ENCODE measurements at regions not wholly inside any gene's neighbourhood (a gene's known extent, or its start where the extent isn't known, plus 50 kb on each side); places are given as distances from the start of the nearest gene placed in this dataset.

GRCh38 chr21:14718951-14719350, 172.8 kb upstream of the SAMSN1 start:
- DNase-seq, result no peak

- no peak for DNase-seq
Measured at GRCh38 chr21:14716761-14717396, 170.8 kb upstream of the SAMSN1 start.

DNA sequence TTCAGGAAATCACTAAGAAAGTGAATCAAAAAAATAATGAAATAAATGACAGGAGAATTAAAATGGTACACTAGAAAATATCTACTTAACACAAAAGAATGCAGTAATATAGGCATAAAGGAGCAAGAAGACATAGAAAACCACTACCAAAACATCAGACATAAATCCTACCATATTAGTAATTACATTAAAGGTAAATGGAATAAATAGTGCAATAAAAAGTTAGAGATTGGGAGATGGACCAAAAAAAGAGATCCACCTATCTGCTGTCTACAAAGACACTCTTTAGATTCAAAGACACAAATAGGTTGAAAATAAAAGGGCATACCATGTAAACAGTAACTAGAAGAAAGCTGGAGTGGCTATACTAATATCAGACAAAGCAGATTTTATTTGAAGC, 167.0 kb upstream of the SAMSN1 start:
- DNase-seq, result no peak

- no peak for DNase-seq
Measured at GRCh38 chr21:14712121-14712715, 166.1 kb upstream of the SAMSN1 start.

GRCh38 chr21:14711287-14711686, 165.2 kb upstream of the SAMSN1 start:
- DNase-seq, result no peak

- DNase-seq, result no peak
Measured at GRCh38 chr21:14707511-14708020, 161.5 kb upstream of the SAMSN1 start.

DNA sequence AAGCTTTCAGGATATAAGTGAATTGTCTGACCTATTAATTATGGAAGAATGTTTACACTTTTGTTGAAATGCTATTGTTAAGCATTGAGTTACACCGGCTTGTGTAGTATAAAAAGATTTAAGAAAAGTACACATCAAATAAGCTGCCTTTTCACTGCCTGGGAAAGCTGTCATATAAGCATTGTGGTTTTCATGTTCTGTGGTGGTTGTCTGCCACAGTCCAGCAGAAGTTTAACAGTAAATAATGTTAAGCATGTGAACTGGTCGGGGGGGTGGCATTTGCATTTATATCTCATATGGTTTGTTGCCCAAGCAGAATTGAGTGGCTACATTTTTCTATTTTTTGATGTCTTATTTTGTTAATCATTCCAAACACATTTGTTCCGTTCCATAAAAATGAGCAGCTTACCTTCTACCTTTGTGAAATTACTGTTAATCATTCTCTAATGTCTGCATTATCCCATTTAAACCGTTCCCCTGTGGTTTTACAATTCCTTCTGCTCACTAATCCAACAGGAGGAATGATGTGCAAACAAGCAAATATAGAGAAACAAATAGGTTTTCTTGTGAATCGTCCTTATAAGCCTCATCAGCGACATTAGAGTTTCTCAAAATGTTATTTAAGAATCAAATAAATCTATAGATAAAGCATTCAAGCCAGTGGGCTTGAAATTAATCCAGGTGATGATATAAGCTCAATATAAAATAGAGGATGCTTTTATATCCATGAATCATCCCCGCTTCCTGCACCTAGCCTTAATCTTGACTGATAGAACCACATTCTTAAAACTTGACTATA, 160.8 kb upstream of the SAMSN1 start:
- no peak for DNase-seq

DNA sequence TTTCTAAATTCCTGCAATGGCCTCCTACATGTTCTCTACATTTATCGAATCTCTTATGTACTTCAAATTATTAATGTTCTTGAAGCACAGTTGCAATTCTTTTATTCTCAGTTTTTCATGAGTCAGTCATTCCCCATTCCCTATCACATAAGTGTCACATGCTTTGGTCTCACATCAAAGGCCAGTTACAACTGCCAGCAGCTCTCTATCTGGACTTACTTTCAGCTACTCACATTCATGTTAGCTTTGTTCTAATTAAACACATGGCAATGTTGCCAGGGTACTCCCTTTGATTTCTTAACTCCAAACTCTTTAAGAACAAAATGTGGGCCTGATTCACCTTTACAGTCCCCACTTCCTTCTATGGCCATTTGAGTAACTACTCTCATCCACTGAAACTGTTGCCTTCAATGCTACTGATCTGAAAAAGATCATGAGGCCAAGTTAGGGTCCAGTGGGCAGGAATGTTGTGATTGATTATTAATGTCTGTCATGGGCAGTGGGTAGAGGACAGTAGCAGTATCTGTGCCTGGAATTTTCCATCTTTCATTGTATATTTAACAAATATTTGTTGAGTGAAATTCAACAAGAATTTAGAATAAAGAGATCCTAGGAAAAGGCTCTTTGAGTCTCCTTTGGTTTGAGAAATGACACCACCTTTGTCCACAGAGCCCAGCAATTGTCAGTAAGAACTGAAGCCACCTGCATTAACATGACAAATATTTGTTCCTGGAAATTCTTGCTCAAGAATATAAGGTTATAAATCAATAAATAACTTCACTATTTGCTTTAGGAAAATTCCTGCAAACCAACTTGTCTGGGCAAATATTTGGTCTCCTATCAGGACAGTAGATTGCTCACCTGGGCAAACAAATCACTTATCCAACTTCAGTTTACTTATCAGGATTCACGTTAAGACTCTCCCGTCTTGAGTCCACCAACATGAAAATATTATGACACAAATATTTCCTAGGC, 153.6 kb upstream of the SAMSN1 start:
- DNase-seq, result no peak

- no peak for DNase-seq
Measured at GRCh38 chr21:14697769-14698168, 151.7 kb upstream of the SAMSN1 start.

- no peak for DNase-seq
Measured at GRCh38 chr21:14694817-14695216, 148.7 kb upstream of the SAMSN1 start.

DNA sequence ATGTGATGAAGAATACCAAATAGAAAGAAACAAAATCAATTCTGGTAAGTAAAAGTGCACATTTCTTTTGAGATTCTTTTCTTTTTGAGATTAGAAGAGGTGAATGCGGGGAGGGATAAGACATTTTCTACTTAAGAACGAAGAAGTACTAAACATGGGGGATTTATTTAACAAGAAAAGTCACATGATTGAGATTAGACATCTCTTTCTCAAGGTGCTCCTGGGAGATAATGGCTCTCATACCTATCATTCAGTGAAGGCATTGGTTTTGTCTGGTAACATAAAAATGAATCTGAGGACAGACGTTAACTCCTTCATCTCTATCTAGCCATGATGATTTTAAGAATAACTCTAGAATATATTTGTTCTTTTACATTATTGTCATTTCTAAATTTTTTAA, 147.9 kb upstream of the SAMSN1 start:
- no peak for DNase-seq

DNA sequence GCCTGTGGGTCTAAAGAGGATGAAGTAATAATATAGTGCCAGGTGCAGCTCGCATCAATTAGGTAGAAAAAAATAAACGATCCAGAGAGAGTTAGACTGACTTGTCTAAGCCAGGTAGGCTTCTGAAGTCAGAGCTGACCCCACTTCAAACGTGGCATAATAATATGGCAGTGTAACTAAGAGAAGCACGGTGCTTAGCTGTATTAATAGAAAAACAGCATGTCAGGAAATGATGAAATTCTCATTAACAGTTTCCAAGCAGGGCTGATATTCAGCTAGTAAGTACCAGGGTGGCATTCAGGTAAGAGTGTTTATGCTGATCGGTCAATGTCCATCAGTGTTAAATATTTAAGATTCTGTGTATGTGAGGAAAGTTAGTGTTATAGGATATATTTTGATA, 145.8 kb upstream of the SAMSN1 start:
- no peak for DNase-seq

GRCh38 chr21:14690886-14691285, 144.8 kb upstream of the SAMSN1 start:
- no peak for DNase-seq

DNA sequence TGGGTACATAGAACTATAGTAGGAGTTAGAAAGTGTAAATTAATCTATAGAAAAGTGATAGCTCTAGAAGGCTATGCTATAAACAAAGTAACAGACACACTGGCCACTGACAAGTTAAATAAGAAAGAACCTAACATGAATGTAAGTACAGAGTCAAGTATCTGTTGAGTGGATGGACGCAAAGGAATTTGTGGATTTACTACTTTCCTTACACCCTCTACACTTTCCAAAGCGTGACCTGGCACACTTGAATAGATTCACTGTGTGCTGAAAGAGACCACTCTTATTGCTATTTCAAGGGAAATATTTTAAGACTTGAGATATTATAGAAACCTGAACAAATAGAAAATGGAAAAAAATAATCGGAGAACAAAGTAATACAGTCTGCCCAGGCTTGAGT, 142.8 kb upstream of the SAMSN1 start:
- DNase-seq, result no peak

- no peak for DNase-seq
Measured at GRCh38 chr21:14688412-14688811, 142.3 kb upstream of the SAMSN1 start.

- DNase-seq, result no peak
Measured at GRCh38 chr21:14687268-14687625, 141.1 kb upstream of the SAMSN1 start.

DNA sequence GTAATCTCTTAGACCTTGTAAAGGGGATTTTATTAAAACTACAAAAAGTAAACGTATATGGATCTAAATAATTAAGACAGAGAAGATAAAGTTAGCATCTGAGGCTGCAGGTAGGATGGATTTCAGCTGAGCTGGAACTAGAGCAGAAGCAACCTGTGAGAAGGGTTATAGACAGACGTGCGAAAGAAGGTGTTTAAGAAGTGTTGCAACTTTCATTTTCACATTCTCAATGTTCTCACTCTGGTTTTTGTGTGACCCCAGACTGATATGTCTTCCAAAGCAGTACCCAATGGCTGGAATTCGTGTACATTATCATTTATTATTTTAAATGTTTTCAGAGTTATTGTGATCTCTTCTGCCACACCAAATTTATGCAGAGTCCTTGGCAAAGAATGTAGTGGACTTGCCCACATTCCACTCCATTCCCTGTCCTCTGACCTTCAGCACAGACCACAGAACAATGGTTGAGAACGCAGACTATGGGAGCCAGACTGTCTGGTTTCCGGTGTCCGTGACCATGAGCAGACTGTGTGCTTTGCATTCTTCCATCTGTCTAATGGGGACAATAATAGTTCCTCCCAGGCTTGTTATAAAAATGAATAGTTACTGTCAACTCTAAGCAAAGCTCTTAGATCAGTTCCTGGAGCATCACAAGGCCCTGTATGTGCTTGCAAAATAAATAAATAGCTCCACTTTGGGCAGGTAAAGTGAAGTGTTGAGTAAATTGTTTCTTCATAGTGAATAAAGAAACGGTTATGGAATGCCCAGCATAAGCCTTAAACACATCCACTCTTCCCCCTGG, 140.6 kb upstream of the SAMSN1 start:
- no peak for DNase-seq

- no peak for DNase-seq
Measured at GRCh38 chr21:14685568-14685967, 139.5 kb upstream of the SAMSN1 start.

DNA sequence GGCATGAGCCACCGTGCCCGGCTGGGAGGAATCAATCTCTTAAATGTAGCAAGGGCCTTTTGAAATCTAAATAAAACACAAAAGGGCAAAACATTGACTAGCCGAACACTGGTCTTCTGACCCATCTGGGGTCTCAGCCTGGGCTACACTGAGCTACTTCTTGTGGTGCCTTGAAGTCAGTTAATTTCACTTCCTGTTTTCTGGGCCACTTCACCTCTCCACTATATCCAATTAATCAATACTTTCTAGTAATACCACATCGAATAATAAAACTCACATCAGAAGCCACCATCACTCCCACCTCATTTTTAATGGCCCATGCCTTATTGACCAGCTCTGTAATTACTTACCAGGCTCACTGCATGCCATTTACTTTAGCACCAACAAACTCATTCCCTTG, 138.0 kb upstream of the SAMSN1 start:
- DNase-seq, result no peak

- no peak for DNase-seq
Measured at GRCh38 chr21:14683063-14683462, 136.9 kb upstream of the SAMSN1 start.

- no peak for DNase-seq
Measured at GRCh38 chr21:14678973-14679574, 133.0 kb upstream of the SAMSN1 start.
